GM12875 (cell line): ENCODE measurements at regions not wholly inside any gene's neighbourhood (a gene's known extent, or its start where the extent isn't known, plus 50 kb on each side); places are given as distances from the start of the nearest gene placed in this dataset.

Source experiments
- H3K4me3 ChIP-seq: one replicate; pipeline ENCODE4 v1.5.1; 2011; ENCODE audit warnings: low read depth, low read length, control low read depth
- CTCF ChIP-seq: IDR thresholded peaks from 2 replicates; pipeline ENCODE4 v1.5.1; 2011; ENCODE audit warnings: low read depth, mild to moderate bottlenecking, control low read depth, inconsistent platforms, low read length, moderate library complexity, borderline replicate concordance; ENCODE audit not compliant: insufficient read depth

DNA sequence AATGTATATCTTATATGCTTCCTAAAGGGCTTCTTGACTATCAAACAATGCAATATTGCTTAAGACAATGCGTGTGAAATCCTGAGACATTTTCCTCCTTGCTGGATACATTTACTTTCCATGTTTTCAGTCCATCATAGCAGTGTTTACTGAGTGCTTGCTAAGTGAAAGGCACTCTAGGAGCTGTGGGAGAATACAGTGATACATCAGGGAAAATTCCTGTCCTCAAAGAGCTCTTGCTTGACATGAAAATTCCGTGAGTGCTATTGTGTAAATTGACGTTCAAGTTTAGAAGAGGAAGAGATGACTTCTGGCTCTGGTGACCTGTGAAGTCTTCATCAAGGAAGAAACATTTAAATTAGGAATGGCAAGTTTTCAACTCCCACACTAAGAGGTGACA, 449.4 kb upstream of the SOX11 start:
- no peak for TF ChIP-seq CTCF
- no peak overlapping the region for H3K4me3 ChIP-seq

DNA sequence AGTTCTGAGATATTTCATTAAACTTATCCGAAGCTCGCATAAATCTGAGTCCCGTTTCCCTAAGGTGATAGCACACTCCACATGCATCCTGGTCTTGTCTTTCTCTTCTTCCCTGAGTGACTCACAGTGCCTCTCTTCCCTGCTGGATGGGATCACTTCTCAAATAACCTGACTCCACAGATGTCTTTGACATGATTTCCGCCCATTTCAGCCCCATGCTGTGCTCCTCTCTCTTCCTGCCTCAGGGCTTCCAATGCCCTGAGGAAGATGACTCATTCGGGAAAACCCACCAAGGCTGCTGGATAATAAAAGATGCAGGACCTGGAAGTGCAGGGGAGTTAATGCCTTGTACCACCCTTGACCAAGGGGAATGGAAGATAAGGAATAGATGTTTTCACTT, 441.7 kb upstream of the SOX11 start:
- no peak for TF ChIP-seq CTCF
- no peak overlapping the region for H3K4me3 ChIP-seq

DNA sequence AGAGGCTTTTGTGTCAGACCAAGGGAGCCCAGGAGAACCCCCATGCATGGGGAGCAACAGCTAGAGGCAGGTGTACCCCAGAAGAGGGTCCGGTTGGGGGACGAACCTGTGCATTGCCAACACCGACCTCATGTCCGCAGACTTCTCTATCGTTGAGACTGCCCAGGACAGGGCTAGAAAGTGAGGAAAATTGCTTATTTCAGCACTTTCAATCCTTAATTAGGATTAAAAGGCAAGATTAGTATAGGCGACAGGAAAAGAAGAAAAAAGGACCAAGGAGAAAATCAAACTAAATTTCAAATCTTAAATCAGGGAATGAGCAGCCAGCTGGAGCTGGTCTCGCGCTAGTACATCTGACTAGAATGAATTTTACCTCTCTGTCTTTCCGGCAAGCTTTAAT, 438.9 kb upstream of the SOX11 start:
- no peak for TF ChIP-seq CTCF
- no peak overlapping the region for H3K4me3 ChIP-seq

DNA sequence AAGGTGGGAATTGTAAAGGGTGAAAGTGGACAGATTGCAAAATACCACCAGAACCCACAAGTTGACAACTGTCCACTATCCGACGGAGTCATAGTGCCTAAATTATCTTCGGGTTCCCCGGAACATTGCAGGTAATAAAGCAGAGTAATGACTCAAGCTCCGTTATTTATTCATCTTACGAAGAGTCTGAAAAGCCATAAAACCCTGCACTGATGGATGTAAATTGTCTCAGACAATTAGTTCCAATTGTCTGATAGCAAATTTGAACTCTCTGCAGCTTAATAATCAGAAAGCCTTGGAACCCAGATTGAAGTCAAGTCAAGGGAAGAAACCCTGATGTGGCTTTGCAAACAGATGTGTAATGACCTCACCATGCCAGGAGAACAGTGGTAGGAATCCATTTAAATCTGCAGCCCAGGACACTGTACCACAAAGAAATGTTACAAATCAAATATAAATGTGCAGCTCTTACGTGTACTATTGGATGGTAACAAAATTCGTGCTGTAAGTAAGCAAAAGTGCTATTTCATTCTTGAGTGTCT, 437.3 kb upstream of the SOX11 start:
- TF ChIP-seq CTCF = no peak
- H3K4me3 ChIP-seq = no peak overlapping the region

GRCh38 chr2:5263291-5263690, 428.9 kb upstream of the SOX11 start:
- H3K4me3 ChIP-seq = no peak overlapping the region
- TF ChIP-seq CTCF = no peak

DNA sequence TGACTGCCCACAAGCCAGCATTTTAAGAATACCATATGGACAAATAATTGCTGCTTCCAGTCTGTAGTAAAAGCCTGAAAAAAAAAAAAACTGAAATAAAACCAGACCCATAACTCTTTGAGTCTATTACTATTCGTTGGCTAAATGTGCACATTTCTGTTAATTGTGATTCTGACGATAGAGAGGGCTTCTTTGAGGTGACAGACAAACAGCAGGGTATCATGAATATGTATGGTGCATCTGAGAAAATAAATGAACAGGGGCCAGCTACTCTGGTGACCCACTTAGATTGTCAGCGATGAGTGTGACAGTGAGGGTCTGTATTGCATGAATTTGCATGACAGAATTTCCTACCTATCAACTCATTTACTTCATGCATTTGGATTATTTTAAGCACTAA, 427.8 kb upstream of the SOX11 start:
- no peak overlapping the region for H3K4me3 ChIP-seq
- no peak for TF ChIP-seq CTCF

DNA sequence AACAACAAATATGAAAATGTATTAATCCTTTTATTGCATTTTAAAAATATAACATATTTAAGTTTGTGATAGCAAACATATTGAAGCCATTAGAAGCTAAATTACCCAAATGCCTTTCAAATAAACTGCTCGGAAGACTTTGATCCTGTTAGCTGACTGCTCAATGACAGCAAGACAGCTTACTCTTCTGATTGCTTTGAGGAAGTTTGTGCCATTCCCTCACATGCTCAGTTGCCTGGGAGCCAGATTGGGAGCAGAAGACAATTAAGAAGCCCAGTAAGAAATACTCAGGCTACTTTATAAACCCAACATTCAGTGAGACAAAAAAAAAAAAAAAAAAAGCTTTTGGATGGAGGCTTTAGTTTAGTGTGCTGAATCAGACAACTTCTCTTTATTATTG, 407.1 kb upstream of the SOX11 start:
- TF ChIP-seq CTCF = no peak
- no peak overlapping the region for H3K4me3 ChIP-seq
